GM18517 (cell line): ENCODE measurements at regions not wholly inside any gene's neighbourhood (a gene's known extent, or its start where the extent isn't known, plus 50 kb on each side); places are given as distances from the start of the nearest gene placed in this dataset.
"Not testable (repeated sequence)": the region's sequence is repeated elsewhere in the genome, so short reads cannot be mapped to it uniquely, and the experiment has no call there.

ENCODE experiments used
- ATAC-seq: cut with Tn5 transposase; IDR thresholded peaks from one replicate; pipeline ENCODE4 v1.9.1; 2021; ENCODE audit warnings: mild to moderate bottlenecking, moderate library complexity; ENCODE audit not compliant: unreplicated experiment

GRCh38 chr1:222470252-222470805 is 77.6 kb downstream of the HHIPL2 start:
- not testable (repeated sequence) for ATAC-seq

- no peak for ATAC-seq
Observed at GRCh38 chr1:222466150-222466865, 81.6 kb downstream of the HHIPL2 start.

- ATAC-seq: peak; percentile 93
Observed at GRCh38 chr1:222465211-222466041, 82.5 kb downstream of the HHIPL2 start.

- ATAC-seq: peak; percentile 12
Observed at GRCh38 chr1:222464841-222465210, 83.1 kb downstream of the HHIPL2 start.

- no peak for ATAC-seq
Observed at GRCh38 chr1:222463059-222463730, 84.7 kb downstream of the HHIPL2 start.

- ATAC-seq: no peak
Observed at GRCh38 chr1:222462601-222463000, 85.3 kb downstream of the HHIPL2 start.

GRCh38 chr1:222461941-222462340 is 86.0 kb downstream of the HHIPL2 start:
- no peak for ATAC-seq

- ATAC-seq: no peak
Observed at GRCh38 chr1:222459652-222460051, 88.3 kb downstream of the HHIPL2 start.

GRCh38 chr1:222457513-222457912 is 90.4 kb downstream of the HHIPL2 start:
- no peak for ATAC-seq

GRCh38 chr1:222457084-222457483 is 90.8 kb downstream of the HHIPL2 start:
- no peak for ATAC-seq

- ATAC-seq: peak; percentile 98
Observed at GRCh38 chr1:222455188-222455879, 92.6 kb downstream of the HHIPL2 start.

- peak; percentile 32 for ATAC-seq
Observed at GRCh38 chr1:222454782-222455181, 93.1 kb downstream of the HHIPL2 start.

- ATAC-seq: no peak
Observed at GRCh38 chr1:222454186-222454585, 93.7 kb downstream of the HHIPL2 start.

GRCh38 chr1:222452031-222452430 is 95.9 kb downstream of the HHIPL2 start:
- no peak for ATAC-seq

- no peak for ATAC-seq
Observed at GRCh38 chr1:222443566-222443965, 104.3 kb downstream of the HHIPL2 start.

GRCh38 chr1:222441066-222441465 is 106.8 kb downstream of the HHIPL2 start:
- ATAC-seq: no peak

GRCh38 chr1:222424826-222425225 is 123.1 kb downstream of the HHIPL2 start:
- no peak for ATAC-seq

GRCh38 chr1:222421380-222421779 is 126.5 kb downstream of the HHIPL2 start:
- no peak for ATAC-seq

GRCh38 chr1:222420633-222421032 is 127.3 kb downstream of the HHIPL2 start:
- no peak for ATAC-seq

GRCh38 chr1:222418654-222419053 is 129.2 kb downstream of the HHIPL2 start:
- ATAC-seq: no peak

GRCh38 chr1:222417264-222417663 is 130.6 kb downstream of the HHIPL2 start:
- no peak for ATAC-seq
